Keratinocyte (primary cell): ENCODE measurements at regions not wholly inside any gene's neighbourhood (a gene's known extent, or its start where the extent isn't known, plus 50 kb on each side); places are given as distances from the start of the nearest gene placed in this dataset.

Experiments
- DNase-seq: peaks from one replicate; pipeline ENCODE4 v3.0.0-alpha.2; 2011; ENCODE audit warnings: low read depth, missing footprints, low spot score
- FAIRE-seq: peaks from 2 replicates; lab custom pipeline; 2011; peaks lifted over from hg19 to GRCh38; lab: Jason Lieb, UNC
- H2AFZ ChIP-seq: 2 replicates; pipeline ENCODE4 v1.6.0; 2012; ENCODE audit warnings: low read length, control low read depth, inconsistent platforms; ENCODE audit not compliant: control insufficient read depth
- H3K27ac ChIP-seq: 2 replicates; pipeline ENCODE4 v1.5.1; 2011; ENCODE audit warnings: low read length; ENCODE audit not compliant: control insufficient read depth, insufficient read depth
- H3K27me3 ChIP-seq: 3 replicates; pipeline ENCODE4 v1.6.0; 2011; ENCODE audit warnings: low read length; ENCODE audit not compliant: control insufficient read depth, insufficient read depth; ENCODE audit errors: extremely low read depth
- H3K36me3 ChIP-seq, 2 experiments: 2 replicates in 1 of 2; 3 replicates in 1 of 2; pipeline ENCODE4 v1.5.1; 2011; ENCODE audit warnings: low read length in 2 of 2, mild to moderate bottlenecking in 1 of 2; ENCODE audit not compliant: control insufficient read depth in 2 of 2, insufficient read depth in 2 of 2; ENCODE audit errors: extremely low read depth in 1 of 2
- H3K4me1 ChIP-seq: 3 replicates; pipeline ENCODE4 v1.5.1; 2011; ENCODE audit warnings: low read length; ENCODE audit not compliant: control insufficient read depth, insufficient read depth; ENCODE audit errors: extremely low read depth
- H3K4me2 ChIP-seq: 3 replicates; pipeline ENCODE4 v1.6.0; 2011; ENCODE audit warnings: low read depth, low read length; ENCODE audit not compliant: control insufficient read depth, insufficient read depth; ENCODE audit errors: extremely low read depth
- H3K4me3 ChIP-seq, 3 experiments: fragments of 200-600 bp in 1 of 3; sonication (generic) in 1 of 3; 2 replicates in 2 of 3; 3 replicates in 1 of 3; pipeline ENCODE4 v1.5.1; 2011 to 2016; ENCODE audit warnings: low read length in 3 of 3, mild to moderate bottlenecking in 3 of 3, control low read depth in 2 of 3, inconsistent platforms in 1 of 3, low read depth in 1 of 3, mixed read lengths in 1 of 3, mixed run types in 1 of 3, moderate library complexity in 1 of 3; ENCODE audit not compliant: control insufficient read depth in 2 of 3, insufficient read depth in 2 of 3; ENCODE audit errors: extremely low read depth in 1 of 3
- H3K79me2 ChIP-seq: 2 replicates; pipeline ENCODE4 v1.6.0; 2012; ENCODE audit warnings: low read length; ENCODE audit not compliant: control insufficient read depth, insufficient read depth
- H3K9ac ChIP-seq: 3 replicates; pipeline ENCODE4 v1.6.0; 2011; ENCODE audit warnings: low read length; ENCODE audit not compliant: control insufficient read depth, insufficient read depth; ENCODE audit errors: extremely low read depth
- H3K9me1 ChIP-seq: 3 replicates; pipeline ENCODE4 v1.6.0; 2011; ENCODE audit warnings: low read length; ENCODE audit not compliant: control insufficient read depth, insufficient read depth; ENCODE audit errors: extremely low read depth
- H3K9me3 ChIP-seq: 2 replicates; pipeline ENCODE4 v1.5.1; 2012; ENCODE audit warnings: low read depth, low read length; ENCODE audit not compliant: control insufficient read depth
- H4K20me1 ChIP-seq: 3 replicates; pipeline ENCODE4 v1.6.0; 2011; ENCODE audit warnings: low read length; ENCODE audit not compliant: control insufficient read depth, insufficient read depth; ENCODE audit errors: extremely low read depth
- EZH2 ChIP-seq: IDR thresholded peaks from one replicate; pipeline ENCODE4 v1.6.1; 2012; ENCODE audit warnings: inconsistent platforms, mild to moderate bottlenecking, low read length, moderate library complexity
- dilution Hi-C: fragments of 300-500 bp; cut with MboI; formaldehyde crosslinking; loops from one replicate; pipeline ENCODE4 v1.7.0; 2020; ENCODE audit warnings: low sequenced_read_pairs; ENCODE audit not compliant: extremely low pct_ligation_motif_present
- TF ChIP-seq, protein P1 (sequence below), 3 experiments: IDR thresholded peaks in 1 of 3; conservative IDR thresholded peaks in 1 of 3; optimal IDR thresholded peaks in 1 of 3; 2 replicates in 2 of 3; 3 replicates in 1 of 3; pipeline versions ENCODE3 to v1.5.1; 2011; ENCODE audit warnings: low read length in 3 of 3, mild to moderate bottlenecking in 3 of 3, moderate library complexity in 2 of 3, control low read depth in 1 of 3, inconsistent platforms in 1 of 3; ENCODE audit not compliant: insufficient read depth in 2 of 3; ENCODE audit errors: extremely low read depth in 1 of 3

DNA sequence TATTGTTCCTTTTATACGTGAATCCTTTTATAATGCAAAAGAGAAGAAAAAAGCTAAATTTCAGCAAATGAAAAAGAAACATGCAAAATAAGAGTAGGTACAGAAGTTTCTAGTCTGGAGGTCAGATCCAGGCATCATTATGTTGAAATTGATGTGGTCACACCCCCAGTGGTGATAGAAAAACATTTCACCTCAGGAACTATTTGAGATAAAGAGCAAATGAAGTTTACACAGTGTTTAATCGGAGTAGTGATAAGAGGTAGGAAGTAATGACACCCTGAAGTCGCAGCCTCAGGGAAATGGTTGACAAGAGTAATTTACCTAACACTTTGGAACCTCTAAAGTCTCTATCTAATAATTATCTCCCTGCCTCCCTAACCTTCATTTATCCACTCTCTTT is 536.0 kb upstream of the STEAP1 start:
- dilution Hi-C loops, result no loop called here
- no peaks in the 10 kb centered on the region for H4K20me1 ChIP-seq

DNA sequence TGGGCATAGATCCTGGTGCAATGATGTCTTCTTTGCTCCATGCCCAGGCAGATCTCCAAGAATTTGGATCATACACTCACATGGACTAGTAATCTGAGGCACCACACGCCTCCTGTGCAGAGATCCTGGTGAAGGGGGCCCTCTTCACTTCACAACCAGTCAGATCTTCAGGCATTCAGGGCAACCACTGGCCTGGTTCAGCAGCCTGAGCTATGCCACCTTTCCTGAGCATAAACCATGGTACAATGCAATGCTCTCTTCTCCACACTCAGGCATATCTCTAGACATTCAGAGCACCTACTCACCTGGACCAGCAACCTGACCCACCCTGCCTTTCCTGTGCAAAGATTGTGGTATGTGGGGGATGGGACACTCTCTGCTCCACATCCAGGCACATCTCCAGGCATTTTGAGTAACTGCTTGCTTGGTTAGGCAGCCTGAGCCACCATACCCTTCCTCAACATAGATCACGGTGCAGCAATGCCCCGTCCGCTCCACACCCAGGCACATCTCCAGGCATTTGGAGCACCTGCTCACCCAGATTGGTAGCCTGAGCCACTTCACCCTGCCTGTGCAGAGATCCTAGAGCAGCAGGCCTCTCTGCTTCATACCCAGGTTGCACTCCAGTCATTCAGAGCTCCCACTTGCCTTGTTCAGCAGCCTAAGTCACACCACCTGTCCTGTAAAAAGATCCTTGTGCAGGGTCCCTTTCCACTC is 532.2 kb upstream of the STEAP1 start:
- DNase-seq (no peak), FAIRE-seq (no peak)
- H3K36me3 ChIP-seq, result no peaks in the 10 kb centered on the region
- H3K9me1 ChIP-seq, result no peaks in the 10 kb centered on the region
- no peaks in the 10 kb centered on the region for H3K27me3 ChIP-seq
- H3K4me2 ChIP-seq, result no peak overlapping the region
- H3K79me2 ChIP-seq, result no peaks in the 10 kb centered on the region
- H3K27ac ChIP-seq, result no peak overlapping the region
- TF ChIP-seq, protein P1, sequence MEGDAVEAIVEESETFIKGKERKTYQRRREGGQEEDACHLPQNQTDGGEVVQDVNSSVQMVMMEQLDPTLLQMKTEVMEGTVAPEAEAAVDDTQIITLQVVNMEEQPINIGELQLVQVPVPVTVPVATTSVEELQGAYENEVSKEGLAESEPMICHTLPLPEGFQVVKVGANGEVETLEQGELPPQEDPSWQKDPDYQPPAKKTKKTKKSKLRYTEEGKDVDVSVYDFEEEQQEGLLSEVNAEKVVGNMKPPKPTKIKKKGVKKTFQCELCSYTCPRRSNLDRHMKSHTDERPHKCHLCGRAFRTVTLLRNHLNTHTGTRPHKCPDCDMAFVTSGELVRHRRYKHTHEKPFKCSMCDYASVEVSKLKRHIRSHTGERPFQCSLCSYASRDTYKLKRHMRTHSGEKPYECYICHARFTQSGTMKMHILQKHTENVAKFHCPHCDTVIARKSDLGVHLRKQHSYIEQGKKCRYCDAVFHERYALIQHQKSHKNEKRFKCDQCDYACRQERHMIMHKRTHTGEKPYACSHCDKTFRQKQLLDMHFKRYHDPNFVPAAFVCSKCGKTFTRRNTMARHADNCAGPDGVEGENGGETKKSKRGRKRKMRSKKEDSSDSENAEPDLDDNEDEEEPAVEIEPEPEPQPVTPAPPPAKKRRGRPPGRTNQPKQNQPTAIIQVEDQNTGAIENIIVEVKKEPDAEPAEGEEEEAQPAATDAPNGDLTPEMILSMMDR (optimal IDR thresholded peaks at IDR 0.05 in 1 of 3, IDR thresholded peaks at IDR 0.05 in 1 of 3, conservative IDR thresholded peaks at IDR 0.05 in 1 of 3; ENCODE audit: extremely low read depth in 1 of 3, insufficient read depth in 2 of 3, low read length in 3 of 3), result no peak
- no peak for TF ChIP-seq EZH2
- H2AFZ ChIP-seq, result no peak overlapping the region
- H4K20me1 ChIP-seq, result no peaks in the 10 kb centered on the region
- no peaks in the 10 kb centered on the region for H3K9me3 ChIP-seq
- no peaks in the 10 kb centered on the region for H3K4me1 ChIP-seq
- dilution Hi-C loops, result no loop called here
- H3K9ac ChIP-seq, result no peak overlapping the region
- no peak overlapping the region for H3K4me3 ChIP-seq

More for the DNA sequence above, 536.0 kb upstream of the STEAP1 start:
- Histone ChIP-seq H3K9me1 (no peaks in the 10 kb centered on the region), H2AFZ (no peak overlapping the region), H3K9me3 (no peaks in the 10 kb centered on the region), H3K27ac (no peak overlapping the region), H3K9ac (no peak overlapping the region), H3K27me3 (no peaks in the 10 kb centered on the region), H3K4me1 (no peaks in the 10 kb centered on the region), H3K4me3 (no peak overlapping the region), H3K79me2 (no peaks in the 10 kb centered on the region), H3K36me3 (no peaks in the 10 kb centered on the region), H3K4me2 (no peak overlapping the region)
- TF ChIP-seq, protein P1 (optimal IDR thresholded peaks at IDR 0.05 in 1 of 3, IDR thresholded peaks at IDR 0.05 in 1 of 3, conservative IDR thresholded peaks at IDR 0.05 in 1 of 3; ENCODE audit: extremely low read depth in 1 of 3, insufficient read depth in 2 of 3, low read length in 3 of 3), result no peak
- TF ChIP-seq EZH2, result no peak
- no peak for FAIRE-seq
- DNase-seq, result no peak
